Activated T-cell treated with anti-CD3 and anti-CD28 coated beads, Interleukin-2, amount 50 U/mL, for 1 hour (primary cell): ENCODE measurements at regions not wholly inside any gene's neighbourhood (a gene's known extent, or its start where the extent isn't known, plus 50 kb on each side); places are given as distances from the start of the nearest gene placed in this dataset.
"Not testable (repeated sequence)": the region's sequence is repeated elsewhere in the genome, so short reads cannot be mapped to it uniquely, and the experiment has no call there.

Experiments
- DNase-seq: peaks from one replicate; pipeline ENCODE4 v3.0.0-alpha.2; 2020

GRCh38 chr10:4186849-4187540, 402.0 kb upstream of the KLF6 start:
- DNase-seq = no peak

DNA sequence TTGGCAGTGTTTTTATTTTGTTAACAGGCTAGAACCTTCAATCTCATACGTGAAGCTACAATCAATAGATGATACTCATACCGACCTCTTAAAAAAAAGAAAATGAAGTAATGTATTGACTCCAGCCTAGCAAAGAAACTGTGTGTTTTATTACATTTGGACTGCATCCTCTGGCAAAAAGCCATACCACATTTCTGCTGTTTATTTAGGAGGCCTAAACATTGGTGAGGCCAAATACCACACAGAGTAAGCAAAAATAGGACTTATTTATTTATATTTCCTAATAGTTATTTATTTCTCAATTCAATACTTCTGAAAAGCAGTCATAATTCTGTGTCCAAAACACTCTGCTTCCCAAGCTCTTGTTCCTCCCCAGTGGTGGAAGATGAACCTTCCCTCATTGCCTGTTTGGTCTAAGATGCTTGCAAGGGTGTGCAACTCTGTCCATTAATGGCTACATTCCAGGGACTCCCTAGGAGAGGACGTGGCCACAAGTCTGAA, 398.8 kb upstream of the KLF6 start:
- DNase-seq = no peak

DNA sequence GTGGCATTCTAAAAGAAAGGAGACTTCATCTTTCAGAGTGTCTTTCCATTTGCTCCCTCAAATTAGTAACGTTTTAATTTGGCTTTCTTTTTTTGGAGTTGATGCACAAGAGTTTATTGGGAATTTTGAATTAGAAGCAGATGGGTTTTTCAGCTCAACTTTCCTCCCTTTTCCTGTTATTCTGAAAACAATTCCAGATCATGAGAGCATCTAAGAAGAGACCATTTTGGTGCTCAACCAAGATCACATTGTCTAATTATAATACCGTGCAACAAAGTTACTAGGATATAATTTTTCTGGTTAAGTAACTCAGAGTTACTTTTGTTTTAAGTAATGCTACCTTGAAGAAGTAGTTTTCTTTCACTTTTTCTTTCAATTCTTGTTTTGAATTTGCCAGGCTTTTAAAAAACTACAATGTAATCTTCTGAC, 396.6 kb upstream of the KLF6 start:
- DNase-seq = no peak

- DNase-seq = no peak
These were observed 396.1 kb upstream of the KLF6 start for GRCh38 chr10:4181081-4181480.

- no peak for DNase-seq
These were observed 392.8 kb upstream of the KLF6 start for GRCh38 chr10:4177791-4178190.

DNA sequence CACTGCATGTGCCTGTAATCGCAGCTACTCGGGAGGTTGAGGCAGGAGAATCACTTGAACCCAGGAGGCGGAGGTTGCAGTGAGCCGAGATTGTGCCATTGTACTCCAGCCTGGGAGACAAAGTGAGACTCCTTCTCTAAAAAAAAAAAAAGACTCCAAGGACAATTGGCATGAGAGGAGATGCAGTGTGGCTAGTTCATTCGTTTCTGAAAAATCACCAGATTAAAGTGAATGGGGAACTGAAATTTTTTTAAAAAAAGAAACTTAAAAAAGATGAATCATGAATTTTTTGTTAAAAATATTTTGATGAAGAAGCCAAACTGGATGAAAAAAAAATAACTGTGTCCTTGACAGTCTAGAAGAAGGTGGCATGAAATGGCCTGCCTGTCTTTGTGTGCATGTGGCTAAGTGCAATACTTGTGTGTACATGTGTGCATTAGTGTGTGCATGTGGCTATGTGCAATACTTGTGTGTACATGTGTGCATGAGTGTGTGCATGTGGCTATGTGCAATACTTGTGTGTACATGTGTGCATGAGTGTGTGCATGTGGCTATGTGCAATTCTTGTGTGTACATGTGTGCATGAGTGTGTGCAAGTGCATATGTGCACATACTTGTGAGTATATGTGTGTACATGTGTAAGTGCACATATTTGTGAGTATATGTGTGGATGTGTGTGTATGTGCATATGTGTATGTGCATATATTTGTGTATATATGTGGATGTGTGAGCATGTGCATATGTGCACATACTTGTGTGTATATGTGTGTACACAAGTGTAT, 391.7 kb upstream of the KLF6 start:
- DNase-seq = no peak

GRCh38 chr10:4174197-4174596, 389.2 kb upstream of the KLF6 start:
- no peak for DNase-seq

DNA sequence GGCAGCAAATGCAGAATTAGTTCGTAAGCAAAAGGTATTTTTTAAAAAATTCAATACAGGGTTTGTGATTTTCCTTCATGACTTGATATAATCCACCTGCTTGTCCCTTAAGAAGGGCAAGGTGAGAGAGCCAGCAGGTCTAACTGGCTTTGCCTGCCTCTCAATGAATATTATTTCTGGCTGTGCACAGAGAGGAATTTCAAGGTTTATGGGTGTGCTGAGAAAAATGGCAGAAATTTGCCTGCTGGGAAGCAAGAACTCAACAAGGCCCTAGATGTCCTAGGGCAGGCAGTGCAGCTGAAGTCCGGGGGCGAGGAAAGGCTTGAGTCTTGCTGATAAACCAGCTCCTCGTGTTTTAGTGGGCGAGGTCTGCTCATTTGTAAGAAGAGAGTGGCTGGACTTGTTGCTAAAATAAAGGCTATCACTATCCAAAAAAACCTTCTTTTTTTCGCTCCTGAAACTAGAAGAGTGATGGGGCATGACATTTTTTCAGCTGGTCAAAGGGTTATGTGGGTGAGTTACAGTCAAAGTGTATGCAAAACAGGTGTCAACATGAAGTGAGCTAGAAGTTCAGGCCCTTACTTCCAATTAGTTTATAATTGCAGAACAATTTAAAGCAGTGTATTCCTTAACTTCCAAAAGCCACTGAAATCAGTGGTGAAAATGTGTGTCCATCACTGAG, 385.8 kb upstream of the KLF6 start:
- no peak for DNase-seq

DNA sequence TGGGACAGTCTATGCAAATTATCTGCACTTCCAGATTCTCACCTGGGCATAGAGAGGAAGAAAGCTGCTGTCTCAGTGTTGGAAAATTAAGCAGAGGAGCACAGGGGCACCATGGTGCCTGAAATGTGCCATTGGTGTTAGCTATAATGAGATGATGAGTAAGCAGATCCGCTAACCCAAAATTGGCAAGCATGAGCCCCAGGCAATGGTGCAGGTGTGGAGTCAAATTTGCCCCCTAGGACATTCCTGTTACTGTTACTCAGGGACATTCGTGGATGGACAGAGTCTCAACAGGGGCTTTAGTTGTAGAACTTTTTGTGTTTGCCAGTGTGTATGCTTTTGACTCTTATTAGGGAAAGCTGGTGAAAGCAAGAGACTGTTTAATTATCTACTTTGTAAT, 385.2 kb upstream of the KLF6 start:
- DNase-seq = no peak

GRCh38 chr10:4169448-4169847, 384.4 kb upstream of the KLF6 start:
- no peak for DNase-seq

DNA sequence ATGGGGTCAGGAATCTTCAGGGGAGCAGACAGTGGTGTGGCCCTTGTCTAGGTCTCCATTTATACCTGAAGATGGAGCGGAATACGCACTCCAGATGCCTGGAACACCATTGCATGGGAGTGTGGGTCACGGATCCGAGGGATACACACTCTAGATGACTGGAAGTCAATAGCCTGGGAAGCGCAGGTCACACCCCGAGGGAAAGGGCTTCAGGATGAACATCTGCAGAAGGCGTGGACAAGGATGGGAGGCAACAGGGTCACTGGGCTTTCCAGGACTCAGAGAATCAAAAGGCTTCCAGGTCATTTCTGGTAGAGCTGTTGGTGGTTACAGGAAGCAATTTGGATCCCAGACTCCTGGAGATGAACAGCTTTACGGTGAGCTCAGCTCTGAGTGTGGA, 382.2 kb upstream of the KLF6 start:
- no peak for DNase-seq

DNA sequence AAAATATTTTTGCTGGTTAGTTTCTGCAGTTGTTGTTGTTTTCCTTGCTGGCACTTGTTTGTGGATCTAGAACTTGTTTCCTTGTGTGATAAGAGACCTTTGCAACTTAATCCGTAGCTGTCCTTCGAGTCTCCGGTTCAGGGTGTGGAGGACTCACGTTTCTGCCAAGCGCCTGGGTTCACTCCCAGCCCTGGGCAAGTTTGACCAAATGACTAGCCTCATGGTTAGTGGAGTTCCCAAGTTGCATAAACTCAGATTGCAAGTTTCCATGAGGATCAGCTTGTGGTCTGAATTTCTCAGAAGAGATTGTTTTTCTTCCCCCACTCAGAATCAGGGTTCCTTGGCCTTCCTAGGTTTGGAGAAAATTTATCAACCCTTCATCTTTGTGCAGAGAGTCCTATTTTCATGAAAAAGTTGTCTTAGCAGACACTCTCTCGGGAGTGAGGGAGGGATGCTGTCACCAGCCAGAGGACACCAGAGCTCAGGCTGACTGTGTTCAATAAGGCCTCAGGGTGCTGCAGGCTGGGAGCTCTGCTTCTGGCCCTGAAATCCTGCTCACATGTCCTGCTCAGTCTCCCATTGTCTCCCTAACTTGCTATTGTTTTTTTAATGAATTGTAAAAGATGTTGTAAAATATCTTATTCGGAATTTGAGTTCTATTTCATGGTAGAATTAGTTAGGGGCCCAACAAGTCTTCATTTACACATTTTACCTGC, 377.7 kb upstream of the KLF6 start:
- no peak for DNase-seq

GRCh38 chr10:4159173-4159572, 374.2 kb upstream of the KLF6 start:
- DNase-seq = no peak

DNA sequence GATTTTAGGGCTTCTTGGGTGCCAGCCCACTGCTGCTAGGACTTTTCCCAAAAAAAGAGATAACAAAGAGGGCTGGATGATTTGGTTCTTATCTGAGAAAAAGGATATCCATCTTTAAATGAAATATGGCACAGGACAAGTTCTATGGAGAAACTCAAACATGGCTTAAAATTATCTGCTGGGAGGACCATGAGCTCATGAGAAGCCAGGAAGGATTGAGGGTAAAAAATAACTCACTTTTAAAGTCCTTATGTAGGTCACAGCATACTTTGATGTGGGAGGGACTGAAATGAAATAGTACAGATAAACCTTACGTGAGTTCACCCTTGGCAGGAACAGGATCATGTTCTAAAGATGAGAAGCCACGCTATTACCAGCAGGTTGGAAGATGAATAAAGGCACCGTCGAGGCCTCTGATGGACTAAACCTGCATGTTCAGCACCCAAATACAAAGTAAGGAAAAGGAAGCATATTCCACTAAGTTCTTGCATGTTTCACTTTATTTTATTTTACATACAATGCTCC, 369.2 kb upstream of the KLF6 start:
- no peak for DNase-seq

- DNase-seq = no peak
These were observed 366.5 kb upstream of the KLF6 start for GRCh38 chr10:4151466-4151865.

DNA sequence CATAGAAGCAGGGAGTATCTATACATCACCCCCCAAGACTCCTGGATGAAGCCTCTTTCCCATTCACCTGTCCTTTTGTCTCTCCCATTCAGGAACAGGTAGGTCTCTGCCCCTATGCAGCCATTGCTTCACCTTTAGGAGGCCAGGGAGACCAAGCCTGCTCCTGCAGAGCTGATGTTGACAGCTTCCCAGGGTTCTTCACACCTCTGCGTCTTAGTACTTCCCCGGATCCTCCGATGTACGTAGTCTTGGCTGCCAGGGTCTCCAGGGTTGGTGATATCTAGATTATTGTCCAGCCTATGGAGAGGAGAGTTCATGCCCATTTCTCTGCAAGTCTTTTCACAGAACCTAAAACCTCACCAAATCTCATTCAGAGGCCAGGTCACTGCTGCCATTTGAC, 365.7 kb upstream of the KLF6 start:
- DNase-seq = no peak

- DNase-seq = not testable (repeated sequence)
These were observed 364.5 kb upstream of the KLF6 start for GRCh38 chr10:4149460-4149859.

DNA sequence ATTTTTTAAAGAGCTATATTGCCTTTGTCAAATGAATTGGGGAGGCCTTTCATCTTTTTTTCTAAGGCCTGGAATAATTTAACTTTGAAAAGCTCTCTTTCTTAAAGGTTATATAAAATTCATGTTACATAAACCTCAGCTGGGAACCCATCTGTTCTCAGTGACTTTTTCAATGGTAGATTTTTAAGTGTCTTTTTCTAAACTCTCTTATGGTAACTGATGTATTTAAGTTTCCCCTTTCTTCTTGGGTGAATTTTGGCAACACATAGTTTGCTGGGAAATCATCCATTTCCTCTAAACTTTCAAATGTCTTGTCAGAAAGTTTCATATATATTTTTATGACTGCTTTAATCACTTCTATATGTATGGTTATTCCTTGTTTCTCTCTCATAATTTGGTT, 362.2 kb upstream of the KLF6 start:
- DNase-seq = no peak

DNA sequence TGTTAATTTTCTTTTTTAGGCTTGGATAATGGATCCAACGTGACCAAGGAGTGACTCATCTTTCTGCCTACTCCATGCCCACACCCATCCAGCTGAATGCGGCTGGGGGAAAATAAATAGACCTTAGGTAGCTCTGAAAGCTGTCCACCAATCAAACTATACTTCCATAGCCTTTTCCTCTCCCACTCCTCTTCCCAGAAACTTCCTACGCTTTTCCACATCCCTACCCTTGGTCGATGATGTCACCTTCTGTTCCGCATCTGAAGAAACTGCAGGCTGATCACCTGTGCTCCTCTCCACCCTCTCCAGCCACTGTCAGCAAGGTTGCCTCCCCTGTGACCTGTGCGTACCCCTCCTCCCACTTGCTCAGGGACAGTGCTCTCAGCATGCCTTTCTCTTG, 359.8 kb upstream of the KLF6 start:
- DNase-seq = no peak

DNA sequence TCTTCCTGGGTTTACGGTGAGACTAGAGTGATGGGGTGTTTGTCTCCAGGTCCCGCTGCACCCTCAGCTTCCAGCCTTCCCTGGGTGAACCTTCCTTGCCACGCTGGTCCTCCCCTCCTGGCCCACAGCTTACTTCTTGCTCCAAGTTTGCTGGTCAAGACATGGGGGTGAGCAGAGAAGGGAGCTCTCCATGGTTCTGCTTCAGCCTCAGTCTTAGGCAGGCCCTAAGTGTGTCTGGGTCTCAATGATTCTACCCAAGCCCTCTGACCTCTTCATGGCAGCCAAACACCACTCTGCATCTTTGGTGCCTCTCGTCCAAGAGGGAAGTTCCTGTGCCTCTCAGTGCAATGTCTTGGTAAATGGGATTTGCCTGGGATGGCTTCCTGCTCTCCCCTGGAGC, 356.5 kb upstream of the KLF6 start:
- DNase-seq = no peak

DNA sequence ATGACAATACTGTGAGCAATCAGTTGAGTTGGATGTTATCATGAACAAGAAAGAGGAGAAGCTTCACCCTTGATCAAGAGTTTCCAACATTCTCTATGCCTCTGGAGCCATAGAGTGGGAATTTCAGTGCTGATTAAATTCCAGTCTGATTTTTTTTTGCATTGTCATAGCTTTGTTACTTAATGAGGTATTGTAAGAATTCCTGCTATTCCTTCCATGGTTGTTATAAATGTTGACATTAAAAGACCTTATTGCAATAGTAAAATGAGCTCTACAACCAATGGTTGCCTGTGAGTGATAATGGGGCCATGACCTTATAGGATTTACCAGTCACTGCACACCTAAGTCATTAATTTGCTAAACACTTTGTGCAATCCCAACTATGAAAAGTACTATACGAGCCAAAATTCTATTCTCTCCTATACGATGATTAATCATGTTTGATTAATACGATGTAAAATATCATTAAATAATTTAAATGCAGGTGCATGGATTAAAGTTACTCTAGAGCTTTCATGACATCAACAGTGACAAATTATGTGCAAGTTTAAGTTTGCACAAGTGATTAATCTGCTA, 353.2 kb upstream of the KLF6 start:
- no peak for DNase-seq

GRCh38 chr10:4137299-4137698, 352.3 kb upstream of the KLF6 start:
- no peak for DNase-seq

DNA sequence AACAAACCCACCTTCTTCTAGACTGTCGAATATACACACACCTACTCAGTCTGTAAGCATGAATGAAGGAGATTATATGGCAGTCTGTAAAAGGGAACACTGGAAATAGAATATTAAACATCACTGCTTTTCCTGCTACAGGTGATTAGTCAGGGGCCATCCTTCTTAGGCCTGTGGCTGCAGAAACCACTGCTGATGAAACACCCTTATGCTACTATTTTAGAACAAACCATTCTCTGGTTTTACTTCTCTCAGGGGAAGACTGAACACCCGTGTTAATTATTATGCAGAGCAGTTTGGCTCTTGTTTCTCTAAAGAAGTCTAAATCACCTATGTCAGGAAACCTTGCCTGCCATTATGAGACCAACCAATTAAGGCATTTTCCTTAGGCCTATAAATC, 351.1 kb upstream of the KLF6 start:
- no peak for DNase-seq
